Osteoblast (primary cell): ENCODE measurements at regions not wholly inside any gene's neighbourhood (a gene's known extent, or its start where the extent isn't known, plus 50 kb on each side); places are given as distances from the start of the nearest gene placed in this dataset.

Experiments used
- DNase-seq: peaks from one replicate; pipeline ENCODE4 v3.0.0; 2011; ENCODE audit warnings: low spot score, mixed read lengths; ENCODE audit not compliant: insufficient read length; ENCODE audit errors: missing footprints
- H2AFZ ChIP-seq: 2 replicates; pipeline ENCODE4 v1.6.0; 2011; ENCODE audit warnings: mild to moderate bottlenecking, low read length
- H3K27ac ChIP-seq: 2 replicates; pipeline ENCODE4 v1.5.1; 2011; ENCODE audit warnings: mild to moderate bottlenecking, low read depth, low read length, moderate library complexity
- H3K27me3 ChIP-seq: 2 replicates; pipeline ENCODE4 v1.6.0; 2012; ENCODE audit warnings: mild to moderate bottlenecking, control low read depth, inconsistent platforms, low read length, moderate library complexity; ENCODE audit not compliant: insufficient read depth
- H3K36me3 ChIP-seq: 2 replicates; pipeline ENCODE4 v1.5.1; 2011; ENCODE audit warnings: mild to moderate bottlenecking, low read length, control low read depth, moderate library complexity; ENCODE audit not compliant: insufficient read depth
- H3K4me1 ChIP-seq: 2 replicates; pipeline ENCODE4 v1.5.1; 2011; ENCODE audit warnings: mild to moderate bottlenecking, low read length, control low read depth, moderate library complexity; ENCODE audit not compliant: insufficient read depth
- H3K4me2 ChIP-seq: 2 replicates; pipeline ENCODE4 v1.6.0; 2011; ENCODE audit warnings: mild to moderate bottlenecking, low read length; ENCODE audit not compliant: insufficient read depth
- H3K4me3 ChIP-seq: fragments of 200-600 bp; sonication (generic); 3 replicates; pipeline ENCODE4 v1.5.1; 2012; ENCODE audit warnings: mild to moderate bottlenecking, low read length, inconsistent platforms; ENCODE audit not compliant: insufficient read depth
- H3K79me2 ChIP-seq: 2 replicates; pipeline ENCODE4 v1.6.0; 2012; ENCODE audit warnings: mild to moderate bottlenecking, low read length, control low read depth, inconsistent platforms; ENCODE audit not compliant: insufficient read depth
- H3K9me3 ChIP-seq: 2 replicates; pipeline ENCODE4 v1.5.1; 2011; ENCODE audit warnings: low read depth, low read length, control low read depth
- H4K20me1 ChIP-seq: 2 replicates; pipeline ENCODE4 v1.6.0; 2012; ENCODE audit warnings: mild to moderate bottlenecking, low read length, control low read depth; ENCODE audit not compliant: insufficient read depth
- TF ChIP-seq, protein P1 (sequence below): IDR thresholded peaks from 2 replicates; pipeline ENCODE4 v1.5.1; 2011; ENCODE audit warnings: mild to moderate bottlenecking, low read depth, low read length, moderate library complexity; ENCODE audit errors: extremely low read depth

DNA sequence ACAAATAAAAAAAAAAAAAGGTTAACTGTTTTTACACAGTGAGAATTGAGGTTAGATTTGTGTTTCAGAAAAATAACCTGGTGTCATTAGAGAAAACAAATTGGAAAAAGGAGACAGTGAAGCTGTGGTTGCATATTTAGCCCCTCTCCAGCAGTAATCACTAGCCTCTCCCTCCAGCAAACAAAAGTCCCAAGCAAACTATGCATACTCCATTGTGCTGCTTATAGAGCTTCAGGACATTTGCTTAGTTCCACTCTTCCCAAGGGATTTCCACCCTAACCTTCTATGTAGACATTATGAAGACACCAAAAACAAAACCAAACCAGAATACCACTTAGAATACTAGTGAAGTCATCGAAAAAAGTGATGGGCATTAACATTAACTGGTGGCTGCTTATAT is 534.2 kb upstream of the CDH2 start:
- no peak overlapping the region for H3K27ac ChIP-seq
- TF ChIP-seq, protein P1, sequence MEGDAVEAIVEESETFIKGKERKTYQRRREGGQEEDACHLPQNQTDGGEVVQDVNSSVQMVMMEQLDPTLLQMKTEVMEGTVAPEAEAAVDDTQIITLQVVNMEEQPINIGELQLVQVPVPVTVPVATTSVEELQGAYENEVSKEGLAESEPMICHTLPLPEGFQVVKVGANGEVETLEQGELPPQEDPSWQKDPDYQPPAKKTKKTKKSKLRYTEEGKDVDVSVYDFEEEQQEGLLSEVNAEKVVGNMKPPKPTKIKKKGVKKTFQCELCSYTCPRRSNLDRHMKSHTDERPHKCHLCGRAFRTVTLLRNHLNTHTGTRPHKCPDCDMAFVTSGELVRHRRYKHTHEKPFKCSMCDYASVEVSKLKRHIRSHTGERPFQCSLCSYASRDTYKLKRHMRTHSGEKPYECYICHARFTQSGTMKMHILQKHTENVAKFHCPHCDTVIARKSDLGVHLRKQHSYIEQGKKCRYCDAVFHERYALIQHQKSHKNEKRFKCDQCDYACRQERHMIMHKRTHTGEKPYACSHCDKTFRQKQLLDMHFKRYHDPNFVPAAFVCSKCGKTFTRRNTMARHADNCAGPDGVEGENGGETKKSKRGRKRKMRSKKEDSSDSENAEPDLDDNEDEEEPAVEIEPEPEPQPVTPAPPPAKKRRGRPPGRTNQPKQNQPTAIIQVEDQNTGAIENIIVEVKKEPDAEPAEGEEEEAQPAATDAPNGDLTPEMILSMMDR = no peak
- DNase-seq = no peak
- H3K9me3 ChIP-seq = no peaks in the 10 kb centered on the region
- H2AFZ ChIP-seq = no peak overlapping the region
- H3K36me3 ChIP-seq = no peaks in the 10 kb centered on the region
- H3K4me2 ChIP-seq = no peak overlapping the region
- no peaks in the 10 kb centered on the region for H3K27me3 ChIP-seq
- no peaks in the 10 kb centered on the region for H3K4me1 ChIP-seq
- no peak overlapping the region for H3K4me3 ChIP-seq
- H3K79me2 ChIP-seq = no peaks in the 10 kb centered on the region
- no peaks in the 10 kb centered on the region for H4K20me1 ChIP-seq

DNA sequence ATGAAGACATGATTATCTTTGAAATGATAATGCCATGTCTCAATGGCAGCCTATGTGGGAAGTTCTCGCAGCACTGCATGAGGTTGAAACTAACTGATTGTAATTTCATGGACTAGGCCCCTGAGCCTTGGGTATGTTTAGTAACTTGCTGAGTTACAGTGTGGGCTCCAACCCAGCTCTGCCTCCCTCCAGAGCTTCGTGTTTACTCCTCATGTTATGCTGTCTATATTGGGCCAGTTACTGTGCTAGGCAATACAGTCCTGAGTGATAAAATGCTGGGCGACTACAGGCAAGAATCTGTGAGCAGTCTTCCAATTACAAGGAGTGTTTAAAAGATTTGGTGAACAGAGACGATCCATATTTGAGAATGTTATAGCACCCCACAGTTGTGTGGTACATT is 530.1 kb upstream of the CDH2 start:
- DNase-seq = no peak
- Histone ChIP-seq H3K27ac (no peak overlapping the region), H3K9me3 (no peaks in the 10 kb centered on the region), H3K36me3 (no peaks in the 10 kb centered on the region), H2AFZ (peak overlapping the region; percentile 64), H4K20me1 (no peaks in the 10 kb centered on the region), H3K79me2 (no peaks in the 10 kb centered on the region), H3K4me2 (no peak overlapping the region), H3K4me1 (no peaks in the 10 kb centered on the region), H3K4me3 (no peak overlapping the region), H3K27me3 (no peaks in the 10 kb centered on the region)
- TF ChIP-seq, protein P1 = no peak

DNA sequence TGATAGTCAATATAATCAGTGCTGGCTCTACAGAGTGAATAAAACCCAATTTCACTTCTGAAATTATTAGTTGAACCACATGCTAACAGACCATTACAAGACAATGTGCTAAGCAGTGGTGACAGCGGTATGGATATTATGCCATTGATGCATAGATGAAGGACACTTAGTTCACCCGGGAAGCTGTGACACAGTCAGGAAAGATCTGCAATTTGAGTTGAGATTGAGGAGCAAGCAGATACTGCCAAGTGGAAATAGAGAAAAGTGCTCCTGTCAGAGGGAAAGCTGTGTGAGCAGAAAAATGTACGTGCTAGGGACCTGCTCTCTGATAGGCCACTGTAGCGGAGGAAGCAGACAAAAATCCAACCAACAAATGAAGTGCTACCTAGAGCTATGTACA is 529.5 kb upstream of the CDH2 start:
- no peaks in the 10 kb centered on the region for H3K79me2 ChIP-seq
- TF ChIP-seq, protein P1 = no peak

DNA sequence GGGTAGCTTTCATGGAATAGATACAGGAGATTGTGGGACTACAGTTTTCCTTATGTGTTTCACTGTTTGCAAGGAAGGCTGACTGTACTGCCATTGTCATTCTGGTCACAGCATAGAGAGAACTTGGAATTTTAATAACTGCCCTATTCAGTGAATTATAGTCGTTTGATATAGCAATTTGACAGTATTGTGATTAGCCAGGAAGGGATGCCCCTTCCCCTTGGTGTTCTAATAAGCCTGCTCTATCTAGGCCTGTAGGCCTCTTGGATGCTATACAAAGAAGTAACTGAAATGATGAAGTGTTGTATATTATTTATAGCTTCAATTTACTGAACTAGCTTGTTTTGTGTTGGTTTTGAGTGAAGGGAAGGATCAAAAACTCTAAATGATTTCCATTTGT is 528.6 kb upstream of the CDH2 start:
- Histone ChIP-seq H3K27ac (no peak overlapping the region), H3K4me1 (no peaks in the 10 kb centered on the region), H4K20me1 (no peaks in the 10 kb centered on the region), H3K9me3 (no peaks in the 10 kb centered on the region), H3K27me3 (no peaks in the 10 kb centered on the region), H3K79me2 (no peaks in the 10 kb centered on the region), H3K4me3 (no peak overlapping the region), H3K36me3 (no peaks in the 10 kb centered on the region), H2AFZ (no peak overlapping the region), H3K4me2 (no peak overlapping the region)
- TF ChIP-seq, protein P1 = no peak
- DNase-seq = no peak

More for the DNA sequence above, 529.5 kb upstream of the CDH2 start:
- no peaks in the 10 kb centered on the region for H4K20me1 ChIP-seq
- no peaks in the 10 kb centered on the region for H3K27me3 ChIP-seq
- H3K36me3 ChIP-seq = no peaks in the 10 kb centered on the region
- no peaks in the 10 kb centered on the region for H3K4me1 ChIP-seq
- no peak overlapping the region for H3K4me3 ChIP-seq
- no peak overlapping the region for H2AFZ ChIP-seq
- no peak overlapping the region for H3K4me2 ChIP-seq
- no peaks in the 10 kb centered on the region for H3K9me3 ChIP-seq
- no peak for DNase-seq
- H3K27ac ChIP-seq = no peak overlapping the region
